ENCODE measurements at regions not wholly inside any gene's neighbourhood (a gene's known extent, or its start where the extent isn't known, plus 50 kb on each side); places are given as distances from the start of the nearest gene placed in this dataset.

DNA sequence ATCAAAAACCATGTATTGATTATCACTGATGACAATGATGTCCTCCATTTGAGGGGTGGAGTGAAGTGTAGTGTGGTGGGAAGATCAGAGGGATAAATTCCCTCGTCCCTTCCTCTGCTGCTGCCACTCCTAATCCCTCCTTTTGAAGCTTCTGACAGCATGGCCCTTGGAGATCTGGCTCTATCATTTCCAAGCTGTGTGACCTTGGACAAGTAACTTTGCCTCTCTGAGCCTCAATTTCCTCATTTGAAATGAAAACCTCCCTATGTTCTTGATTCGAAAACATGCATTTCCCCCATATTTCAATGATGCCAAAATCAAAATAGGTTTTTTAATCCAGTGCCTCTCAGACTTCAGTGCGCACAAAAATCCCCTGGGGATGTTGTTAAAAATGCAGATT is 231.6 kb downstream of the RBM19 start:
- no peak for TF ChIP-seq POLR2AphosphoS5 (IDR thresholded peaks at IDR 0.05)
- TF ChIP-seq CTCF (IDR thresholded peaks at IDR 0.05): no peak
- no peak for TF ChIP-seq POLR2A (IDR thresholded peaks at IDR 0.05)
- no peak for TF ChIP-seq EP300 (IDR thresholded peaks at IDR 0.05)
